ENCODE measurements at regions not wholly inside any gene's neighbourhood (a gene's known extent, or its start where the extent isn't known, plus 50 kb on each side); places are given as distances from the start of the nearest gene placed in this dataset.

- no peak for DNase-seq
These were observed 168.4 kb upstream of the NHS start for GRCh38 chrX:17206584-17206983.

DNA sequence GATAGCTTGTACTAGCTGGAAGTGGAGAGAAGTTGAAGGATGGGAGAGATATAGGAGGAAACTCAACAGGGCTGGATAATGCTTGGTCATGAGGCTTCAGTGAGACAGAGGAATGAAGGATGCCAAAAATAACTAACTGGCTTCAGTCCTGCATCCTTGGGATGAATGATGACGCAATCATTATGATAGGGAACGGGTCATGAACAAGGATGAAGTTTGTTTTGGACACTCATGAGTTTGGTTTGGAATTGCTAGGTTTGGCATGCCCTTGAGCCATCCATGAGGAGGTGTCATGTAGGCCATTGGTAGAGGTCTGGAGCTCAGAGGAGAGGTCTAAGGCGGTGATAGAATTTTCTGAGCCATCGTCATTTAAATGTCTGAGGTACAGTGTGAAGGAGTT lies 160.0 kb upstream of the NHS start:
- DNase-seq, result no peak

DNA sequence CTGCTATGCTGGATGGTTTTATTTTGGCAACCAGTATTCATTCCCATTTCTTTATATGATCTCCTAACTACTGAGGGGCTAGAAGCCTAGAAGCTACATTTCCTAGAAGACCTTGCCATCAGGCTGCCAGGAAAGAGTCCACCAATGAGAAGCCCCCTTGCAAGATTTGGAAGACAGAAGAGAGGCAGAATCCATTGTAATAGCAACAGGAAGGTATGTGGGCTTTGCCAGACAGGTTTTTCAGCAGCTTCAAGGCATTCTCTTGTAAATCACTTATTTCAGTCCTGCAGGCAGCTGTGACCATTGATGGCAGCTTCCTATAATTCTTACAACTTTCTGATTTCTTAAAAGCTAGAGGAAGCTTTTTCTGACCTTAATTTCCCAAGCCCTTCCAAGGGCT lies 148.3 kb upstream of the NHS start:
- DNase-seq, result no peak

DNA sequence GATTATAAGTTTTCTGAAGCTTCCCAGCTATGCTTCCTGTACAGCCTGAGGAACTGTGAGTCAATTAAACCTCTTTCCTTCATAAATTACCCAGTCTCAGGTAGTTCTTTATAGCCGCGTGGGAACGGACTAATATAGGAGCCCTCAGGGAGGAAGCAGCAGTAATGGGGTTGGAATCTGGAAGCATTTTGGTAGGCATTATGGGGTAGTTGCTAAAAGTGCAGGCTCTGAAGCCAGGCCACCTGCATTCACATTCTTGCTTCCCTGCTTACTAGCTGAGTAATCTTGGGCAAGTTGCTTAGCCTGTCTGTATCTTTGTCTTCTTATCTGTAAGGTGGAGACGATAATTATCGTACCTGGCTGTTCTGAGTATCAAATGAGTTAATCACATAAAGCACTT lies 137.9 kb upstream of the NHS start:
- DNase-seq, result no peak

DNA sequence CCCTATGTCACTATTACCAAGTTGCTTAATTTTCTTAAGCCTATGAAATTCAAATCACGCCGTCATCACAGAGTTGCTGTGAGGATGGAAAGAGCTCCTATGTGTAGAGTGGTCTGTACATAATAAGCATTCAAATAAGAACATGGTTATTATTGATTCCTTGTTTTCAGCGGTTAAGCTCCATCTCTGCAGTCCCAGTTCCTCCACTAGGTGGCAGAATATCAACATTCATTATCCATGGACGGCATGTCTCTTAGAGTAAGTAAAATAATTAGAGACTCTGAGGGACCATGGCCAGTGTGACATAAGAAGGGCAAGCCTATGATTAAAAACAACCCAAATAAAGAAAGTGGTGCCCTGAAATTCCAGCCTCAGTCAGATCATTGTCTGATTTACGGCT lies 132.5 kb upstream of the NHS start:
- peak; percentile 70 for DNase-seq

GRCh38 chrX:17247144-17247543 lies 127.9 kb upstream of the NHS start:
- DNase-seq, result no peak

DNA sequence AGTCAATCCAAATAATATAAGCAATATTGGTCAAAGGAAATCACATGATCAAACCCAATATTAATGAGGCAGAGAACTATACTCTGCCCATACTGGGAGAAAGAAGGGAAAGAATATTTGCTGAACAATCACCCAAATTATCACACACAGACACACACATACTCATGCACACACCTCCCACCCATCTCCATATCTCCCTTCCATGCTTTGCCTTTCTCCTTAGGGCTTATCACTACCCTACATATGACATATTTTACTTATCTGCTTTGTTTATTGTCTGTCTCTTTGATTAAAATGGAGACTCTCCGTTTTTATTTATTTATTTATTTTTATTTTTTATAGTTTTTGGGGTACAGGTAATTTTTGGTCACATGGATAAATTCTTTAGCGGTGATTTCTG lies 112.9 kb upstream of the NHS start:
- no peak for DNase-seq

DNA sequence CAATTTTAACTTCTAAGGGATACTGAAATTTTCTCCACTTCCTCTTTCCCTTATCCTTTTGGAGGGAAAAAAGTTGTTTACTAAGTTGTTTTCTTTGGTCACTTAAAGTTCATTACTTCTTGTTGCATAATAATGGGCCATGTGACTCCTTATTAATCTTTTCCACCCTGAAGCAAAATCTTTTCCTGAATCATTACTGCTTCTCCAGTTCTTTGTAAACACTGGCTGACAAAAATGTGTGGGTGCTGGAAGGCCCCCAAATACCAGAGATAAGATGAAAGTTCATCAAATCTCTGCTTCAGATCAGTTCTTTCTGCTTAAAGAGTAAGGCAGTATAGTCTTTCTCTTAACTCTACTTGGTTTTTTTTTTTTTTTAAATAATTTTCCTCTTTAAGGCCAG lies 108.9 kb upstream of the NHS start:
- no peak for DNase-seq

- no peak for DNase-seq
These were observed 96.0 kb upstream of the NHS start for GRCh38 chrX:17278961-17279360.

GRCh38 chrX:17285983-17286382 lies 89.0 kb upstream of the NHS start:
- no peak for DNase-seq

GRCh38 chrX:17291171-17291900 lies 83.7 kb upstream of the NHS start:
- no peak for DNase-seq

DNA sequence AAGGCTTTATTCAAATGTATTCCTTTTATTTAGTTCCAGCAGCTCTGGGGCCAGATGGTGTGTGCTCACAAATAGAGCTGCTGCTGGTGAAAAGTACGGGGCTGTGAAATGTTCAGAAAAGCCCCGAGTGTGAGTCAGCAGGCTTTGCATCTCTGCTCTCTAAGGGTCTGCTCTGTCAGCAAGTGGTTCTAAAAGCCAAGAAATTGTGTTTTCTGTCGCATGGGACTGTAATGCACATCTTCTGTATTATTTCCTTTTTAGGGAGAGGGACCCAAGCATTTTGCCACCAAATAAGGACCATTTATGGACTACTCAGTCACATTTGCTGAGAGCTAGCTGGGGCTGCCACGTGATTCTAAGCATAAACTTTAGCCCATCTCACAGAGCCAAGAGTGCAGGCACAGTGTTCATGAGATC lies 82.9 kb upstream of the NHS start:
- peak; percentile 24 for DNase-seq

DNA sequence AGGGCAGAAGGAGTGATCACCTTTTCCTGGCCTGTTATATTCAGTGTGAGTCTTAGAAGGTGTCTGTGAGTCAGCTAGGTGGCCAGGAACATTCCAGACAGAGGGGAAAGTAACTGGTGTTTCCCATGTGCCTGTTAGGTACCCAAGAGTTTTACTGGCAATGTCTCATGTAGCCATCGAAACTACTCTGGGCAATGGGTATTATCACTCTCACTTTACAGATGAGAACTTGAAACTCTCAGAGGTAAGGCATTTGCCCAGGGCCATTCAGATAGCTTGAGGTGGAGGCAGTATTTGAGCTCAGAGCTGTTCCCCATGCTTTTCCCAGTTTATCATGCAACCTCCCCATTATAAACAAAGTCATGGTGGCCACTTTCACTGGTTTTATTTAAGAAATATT lies 80.4 kb upstream of the NHS start:
- no peak for DNase-seq

DNA sequence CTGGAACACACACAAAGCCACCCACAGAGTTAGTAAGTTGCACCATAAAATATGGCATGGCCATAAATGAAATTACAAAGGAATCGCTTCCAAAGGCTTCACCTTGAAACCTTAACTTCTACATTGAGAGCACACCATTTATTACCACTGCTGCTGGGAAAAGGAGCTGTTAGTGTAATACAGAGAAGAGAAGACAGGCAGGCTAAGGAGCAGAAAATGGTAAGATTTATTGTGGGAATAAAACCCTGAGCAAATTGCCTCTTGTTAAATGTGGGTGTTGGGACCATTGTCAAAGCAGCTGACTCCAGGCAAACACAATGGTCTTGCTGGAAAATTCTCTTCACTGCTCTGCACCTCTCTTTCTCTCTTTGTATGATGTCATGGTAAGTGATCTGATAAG lies 79.2 kb upstream of the NHS start:
- no peak for DNase-seq

GRCh38 chrX:17298564-17298963 lies 76.4 kb upstream of the NHS start:
- DNase-seq, result no peak

- DNase-seq, result no peak
These were observed 75.8 kb upstream of the NHS start for GRCh38 chrX:17299206-17299605.

GRCh38 chrX:17323397-17323796 lies 51.6 kb upstream of the NHS start:
- no peak for DNase-seq

Data from NCI-H1694 treated with DMSO at 0.1 percent for 48 hours (cell line).